Gastrocnemius medialis (tissue), 4 donors: ENCODE measurements at regions not wholly inside any gene's neighbourhood (a gene's known extent, or its start where the extent isn't known, plus 50 kb on each side); places are given as distances from the start of the nearest gene placed in this dataset.

Experiments
- CTCF ChIP-seq, 5 experiments: fragments of 450-650 bp in 3 of 5; fragments of 200-600 bp in 2 of 5; sonication (generic) in 2 of 5; IDR thresholded peaks in 4 of 5; conservative IDR thresholded peaks in 1 of 5; 1 replicate in 4 of 5; 2 replicates in 1 of 5; pipeline ENCODE4 v1.5.1; 2016 to 2019; ENCODE audit warnings: antibody characterized with exemption in 5 of 5, mild to moderate bottlenecking in 3 of 5, moderate library complexity in 3 of 5
- POLR2A ChIP-seq, 2 donors: fragments of 450-650 bp; IDR thresholded peaks; one replicate each; pipeline ENCODE4 v1.6.1; 2017; ENCODE audit warnings: antibody characterized with exemption in 2 of 2, mild to moderate bottlenecking in 2 of 2, moderate library complexity in 2 of 2

GRCh38 chr2:100216015-100216414, 73.6 kb upstream of the AFF3 start:
- TF ChIP-seq CTCF (IDR thresholded peaks at IDR 0.05 in 4 of 5, conservative IDR thresholded peaks at IDR 0.05 in 1 of 5) (no peak), POLR2A (IDR thresholded peaks at IDR 0.05) (no peak)
